Loucy (cell line): ENCODE measurements at regions not wholly inside any gene's neighbourhood (a gene's known extent, or its start where the extent isn't known, plus 50 kb on each side); places are given as distances from the start of the nearest gene placed in this dataset.

Experiments used
- CTCF ChIP-seq: fragments of 200-600 bp; sonication (generic); conservative IDR thresholded peaks from 2 replicates; pipeline ENCODE4 v1.5.1; 2014; ENCODE audit warnings: mild to moderate bottlenecking, antibody characterized with exemption, low read length
- EZH2phosphoT487 ChIP-seq: fragments of 200-600 bp; IDR thresholded peaks from 2 replicates; pipeline ENCODE4 v1.6.1; 2018; ENCODE audit warnings: antibody characterized with exemption, mild to moderate bottlenecking, moderate library complexity, borderline replicate concordance

- TF ChIP-seq CTCF (no peak), EZH2phosphoT487 (no peak)
Measured at GRCh38 chr4:136283977-136284376, 1248.3 kb downstream of the PCDH18 start.
